ENCODE measurements at regions not wholly inside any gene's neighbourhood (a gene's known extent, or its start where the extent isn't known, plus 50 kb on each side); places are given as distances from the start of the nearest gene placed in this dataset.

DNA sequence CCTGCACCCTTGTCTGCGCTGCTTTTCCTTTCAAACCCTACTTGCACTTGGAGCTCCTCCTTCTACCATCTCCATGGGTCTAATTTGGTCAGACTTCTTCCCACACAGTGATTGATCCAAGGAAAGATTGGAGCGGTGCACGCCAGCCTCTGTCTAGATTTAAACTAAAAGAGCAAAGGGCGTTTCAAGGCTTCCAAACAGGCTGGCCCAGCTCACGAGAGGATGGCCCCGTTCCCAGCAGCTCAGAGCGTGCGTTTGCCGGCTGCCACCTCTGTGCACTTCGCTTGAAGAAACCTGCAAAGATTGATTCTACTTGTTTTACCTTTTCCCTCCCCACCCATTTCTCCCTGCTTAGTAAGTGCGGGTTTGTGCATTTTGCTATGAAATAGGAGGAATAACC, 78.8 kb upstream of the ALKAL2 start:
- Histone ChIP-seq H3K9ac (ENCODE audit: low read depth, low read length, poor library complexity) (peak overlapping the region; percentile 50), H3K23ac (ENCODE audit: low read depth, low read length, poor library complexity) (no peak overlapping the region), H3K18ac (ENCODE audit: low read length) (no peak overlapping the region), H3K9me3 (replicated peaks in 1 of 2; ENCODE audit: control insufficient read depth in 2 of 2, insufficient read depth in 1 of 2, low read depth in 1 of 2, low read length in 2 of 2) (peaks cover 0 to 29% of the 10 kb centered on the region in 2 donors), H3K27me3 (ENCODE audit: control insufficient read depth in 3 of 3, insufficient read depth in 3 of 3, low read depth in 1 of 3, low read length in 3 of 3) (no peaks in the 10 kb centered on the region), H3K4ac (ENCODE audit: low read length) (no peak overlapping the region), H3K27ac (replicated peaks; ENCODE audit: low read length) (no peak overlapping the region), H4K8ac (ENCODE audit: low read depth, low read length) (no peak overlapping the region), H3K4me3 (ENCODE audit: low read length in 2 of 2) (no peak overlapping the region), H2BK12ac (ENCODE audit: low read length) (no peak overlapping the region), H2BK15ac (ENCODE audit: low read length) (no peak overlapping the region), H2BK120ac (ENCODE audit: low read depth, low read length) (no peak overlapping the region), H3K4me1 (ENCODE audit: control insufficient read depth in 2 of 2, insufficient read depth in 1 of 2, low read depth in 1 of 2, low read length in 2 of 2) (no peaks in the 10 kb centered on the region), H3K4me2 (ENCODE audit: insufficient read depth, low read length, poor library complexity, severe bottlenecking) (no peak overlapping the region), H2BK5ac (ENCODE audit: low read length) (no peak overlapping the region), H2AFZ (ENCODE audit: low read length) (no peak overlapping the region), H3K36me3 (replicated peaks in 1 of 2; ENCODE audit: control insufficient read depth in 2 of 2, insufficient read depth in 2 of 2, low read length in 2 of 2) (no peaks in the 10 kb centered on the region), H2AK5ac (ENCODE audit: low read depth, low read length) (no peak overlapping the region), H3K14ac (ENCODE audit: low read length) (no peak overlapping the region), H3K79me1 (ENCODE audit: low read depth, low read length) (no peaks in the 10 kb centered on the region), H4K91ac (ENCODE audit: low read depth, low read length, poor library complexity) (no peak overlapping the region)
- DNase-seq (ENCODE audit: low spot score): no peak
- WGBS, 2 donors (ENCODE audit: extremely low coverage in 2 of 2, insufficient read length in 2 of 2, insufficient replicate concordance in 1 of 2): no CpG with 5 or more reads among the region's 11 CpGs

DNA sequence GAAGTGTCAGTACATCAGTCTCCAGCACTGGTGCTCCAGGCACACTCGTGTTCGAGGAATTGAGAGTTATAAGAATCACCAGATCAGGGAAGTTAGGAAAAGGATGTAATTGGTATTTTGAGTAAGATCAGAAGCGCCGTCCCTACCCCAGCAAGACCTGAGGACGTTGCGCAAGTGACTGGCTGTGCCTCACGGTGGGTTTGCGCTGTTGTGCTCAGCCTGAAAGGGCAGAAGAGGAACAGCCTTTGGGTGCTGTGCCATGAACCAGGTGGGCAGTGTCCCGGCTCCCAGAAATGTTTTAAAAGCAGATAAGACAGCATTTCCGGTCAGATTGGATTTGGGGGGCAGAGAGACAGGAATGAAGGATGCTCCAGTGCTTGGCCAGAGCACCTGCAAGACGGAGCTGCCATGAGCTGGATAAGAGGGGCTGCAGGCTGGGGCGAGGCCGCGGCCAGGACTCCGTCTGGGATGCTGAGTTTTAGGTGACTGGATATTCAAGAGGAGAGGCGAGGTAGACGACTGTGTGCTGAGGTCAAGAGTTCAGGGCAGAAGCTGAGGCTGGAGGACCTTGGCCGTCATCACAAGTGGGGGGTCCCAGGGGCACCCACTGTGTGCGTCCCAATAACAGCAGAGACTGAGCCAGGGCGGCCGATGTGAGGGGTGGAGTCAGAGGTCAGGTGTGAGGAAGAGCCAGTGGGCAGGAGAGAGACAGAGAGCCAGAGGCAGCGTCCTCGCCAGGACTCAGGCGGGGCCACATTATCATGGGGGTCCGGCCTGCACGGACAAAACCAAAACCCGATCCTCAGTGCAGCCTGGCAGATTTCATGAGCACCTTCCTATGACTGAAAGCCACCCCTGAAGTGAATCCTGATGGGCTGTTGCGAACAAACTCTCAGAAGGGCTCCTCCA, 77.7 kb upstream of the ALKAL2 start:
- Histone ChIP-seq H2BK5ac (ENCODE audit: low read length) (no peak overlapping the region), H3K4ac (ENCODE audit: low read length) (no peak overlapping the region), H2BK120ac (ENCODE audit: low read depth, low read length) (no peak overlapping the region), H3K9me3 (replicated peaks in 1 of 2; ENCODE audit: control insufficient read depth in 2 of 2, insufficient read depth in 1 of 2, low read depth in 1 of 2, low read length in 2 of 2) (peaks cover 0 to 27% of the 10 kb centered on the region in 2 donors), H2BK15ac (ENCODE audit: low read length) (no peak overlapping the region), H3K23ac (ENCODE audit: low read depth, low read length, poor library complexity) (no peak overlapping the region), H3K4me3 (ENCODE audit: low read length in 2 of 2) (no peak overlapping the region), H3K79me1 (ENCODE audit: low read depth, low read length) (no peaks in the 10 kb centered on the region), H3K9ac (ENCODE audit: low read depth, low read length, poor library complexity) (no peak overlapping the region), H2AK5ac (ENCODE audit: low read depth, low read length) (no peak overlapping the region), H3K18ac (ENCODE audit: low read length) (peak overlapping the region; percentile 78), H3K36me3 (replicated peaks in 1 of 2; ENCODE audit: control insufficient read depth in 2 of 2, insufficient read depth in 2 of 2, low read length in 2 of 2) (no peaks in the 10 kb centered on the region), H3K27me3 (ENCODE audit: control insufficient read depth in 3 of 3, insufficient read depth in 3 of 3, low read depth in 1 of 3, low read length in 3 of 3) (no peaks in the 10 kb centered on the region), H3K4me2 (ENCODE audit: insufficient read depth, low read length, poor library complexity, severe bottlenecking) (no peak overlapping the region), H2BK12ac (ENCODE audit: low read length) (no peak overlapping the region), H2AFZ (ENCODE audit: low read length) (no peak overlapping the region), H3K27ac (replicated peaks; ENCODE audit: low read length) (no peak overlapping the region), H4K91ac (ENCODE audit: low read depth, low read length, poor library complexity) (no peak overlapping the region), H4K8ac (ENCODE audit: low read depth, low read length) (no peak overlapping the region), H3K14ac (ENCODE audit: low read length) (no peak overlapping the region), H3K4me1 (ENCODE audit: control insufficient read depth in 2 of 2, insufficient read depth in 1 of 2, low read depth in 1 of 2, low read length in 2 of 2) (no peaks in the 10 kb centered on the region)
- WGBS, 2 donors (ENCODE audit: extremely low coverage in 2 of 2, insufficient read length in 2 of 2, insufficient replicate concordance in 1 of 2): no CpG with 5 or more reads among the region's 28 CpGs
- no peak for DNase-seq (ENCODE audit: low spot score)

DNA sequence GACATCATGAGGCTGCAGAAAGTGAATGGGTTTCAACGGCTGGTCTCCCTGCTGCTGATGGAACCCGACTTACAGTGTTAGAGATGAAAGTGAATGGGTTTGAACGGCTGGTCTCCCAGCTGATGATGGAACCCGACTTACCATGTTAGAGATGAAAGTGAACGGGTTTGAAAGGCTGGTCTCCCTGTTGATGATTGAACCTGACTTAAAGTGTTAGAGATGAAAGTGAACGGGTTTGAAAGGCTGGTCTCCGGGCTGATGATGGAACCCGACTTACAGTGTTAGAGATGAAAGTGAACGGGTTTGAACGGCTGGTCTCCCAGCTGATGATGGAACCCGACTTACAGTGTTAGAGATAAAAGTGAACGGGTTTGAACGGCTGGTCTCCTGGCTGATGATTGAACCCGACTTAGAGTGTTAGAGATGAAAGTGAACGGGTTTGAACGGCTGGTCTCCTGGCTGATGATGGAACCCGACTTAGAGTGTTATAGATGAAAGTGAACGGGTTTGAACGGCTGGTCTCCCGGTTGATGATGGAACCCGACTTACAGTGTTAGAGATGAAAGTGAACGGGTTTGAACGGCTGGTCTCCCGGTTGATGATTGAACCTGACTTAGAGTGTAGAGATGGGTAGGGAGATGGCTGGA, 76.1 kb upstream of the ALKAL2 start:
- Histone ChIP-seq H3K9me3 (replicated peaks in 1 of 2; ENCODE audit: control insufficient read depth in 2 of 2, insufficient read depth in 1 of 2, low read depth in 1 of 2, low read length in 2 of 2) (peaks cover 0 to 34% of the 10 kb centered on the region in 2 donors), H3K4ac (ENCODE audit: low read length) (no peak overlapping the region), H2BK5ac (ENCODE audit: low read length) (no peak overlapping the region), H3K14ac (ENCODE audit: low read length) (no peak overlapping the region), H3K4me1 (ENCODE audit: control insufficient read depth in 2 of 2, insufficient read depth in 1 of 2, low read depth in 1 of 2, low read length in 2 of 2) (peaks cover 0 to 1% of the 10 kb centered on the region in 2 donors), H3K9ac (ENCODE audit: low read depth, low read length, poor library complexity) (no peak overlapping the region), H3K18ac (ENCODE audit: low read length) (no peak overlapping the region), H3K23ac (ENCODE audit: low read depth, low read length, poor library complexity) (no peak overlapping the region), H4K8ac (ENCODE audit: low read depth, low read length) (no peak overlapping the region), H4K91ac (ENCODE audit: low read depth, low read length, poor library complexity) (no peak overlapping the region), H2AFZ (ENCODE audit: low read length) (no peak overlapping the region), H3K4me3 (ENCODE audit: low read length in 2 of 2) (no peak overlapping the region), H2BK15ac (ENCODE audit: low read length) (no peak overlapping the region), H3K27me3 (ENCODE audit: control insufficient read depth in 3 of 3, insufficient read depth in 3 of 3, low read depth in 1 of 3, low read length in 3 of 3) (no peaks in the 10 kb centered on the region), H2BK12ac (ENCODE audit: low read length) (no peak overlapping the region), H3K36me3 (replicated peaks in 1 of 2; ENCODE audit: control insufficient read depth in 2 of 2, insufficient read depth in 2 of 2, low read length in 2 of 2) (no peaks in the 10 kb centered on the region), H2AK5ac (ENCODE audit: low read depth, low read length) (no peak overlapping the region), H3K79me1 (ENCODE audit: low read depth, low read length) (no peaks in the 10 kb centered on the region), H3K27ac (replicated peaks; ENCODE audit: low read length) (no peak overlapping the region), H2BK120ac (ENCODE audit: low read depth, low read length) (no peak overlapping the region), H3K4me2 (ENCODE audit: insufficient read depth, low read length, poor library complexity, severe bottlenecking) (no peak overlapping the region)
- DNase-seq (ENCODE audit: low spot score): no peak
- no CpG with 5 or more reads among the region's 24 CpGs for WGBS, 2 donors (ENCODE audit: extremely low coverage in 2 of 2, insufficient read length in 2 of 2, insufficient replicate concordance in 1 of 2)

DNA sequence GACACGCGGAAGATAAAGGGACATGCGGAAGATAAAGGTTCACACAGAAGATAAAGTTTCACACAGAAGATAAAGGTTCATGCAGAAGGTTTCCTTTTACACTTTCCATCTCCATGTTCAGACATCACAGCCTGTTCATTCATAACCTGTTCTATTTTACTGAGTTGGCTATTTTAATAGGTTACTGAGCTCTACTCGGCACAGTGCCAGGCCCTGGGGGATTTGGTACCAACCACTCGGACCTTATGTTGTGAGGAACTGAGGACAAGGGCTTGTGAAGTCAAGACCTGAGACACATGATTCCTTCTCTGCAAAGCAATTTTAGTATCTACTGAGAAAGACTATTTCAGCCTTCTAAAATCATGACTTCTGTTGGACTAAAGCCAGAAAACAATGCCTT, 75.0 kb upstream of the ALKAL2 start:
- Histone ChIP-seq H3K4ac (ENCODE audit: low read length) (no peak overlapping the region), H3K18ac (ENCODE audit: low read length) (no peak overlapping the region), H3K9ac (ENCODE audit: low read depth, low read length, poor library complexity) (no peak overlapping the region), H3K4me3 (ENCODE audit: low read length in 2 of 2) (no peak overlapping the region), H3K27me3 (ENCODE audit: control insufficient read depth in 3 of 3, insufficient read depth in 3 of 3, low read depth in 1 of 3, low read length in 3 of 3) (no peaks in the 10 kb centered on the region), H3K14ac (ENCODE audit: low read length) (no peak overlapping the region), H4K8ac (ENCODE audit: low read depth, low read length) (no peak overlapping the region), H2AFZ (ENCODE audit: low read length) (no peak overlapping the region), H4K91ac (ENCODE audit: low read depth, low read length, poor library complexity) (no peak overlapping the region), H3K36me3 (replicated peaks in 1 of 2; ENCODE audit: control insufficient read depth in 2 of 2, insufficient read depth in 2 of 2, low read length in 2 of 2) (no peaks in the 10 kb centered on the region), H2BK120ac (ENCODE audit: low read depth, low read length) (no peak overlapping the region), H3K4me2 (ENCODE audit: insufficient read depth, low read length, poor library complexity, severe bottlenecking) (no peak overlapping the region), H2BK15ac (ENCODE audit: low read length) (no peak overlapping the region), H2AK5ac (ENCODE audit: low read depth, low read length) (no peak overlapping the region), H3K9me3 (replicated peaks in 1 of 2; ENCODE audit: control insufficient read depth in 2 of 2, insufficient read depth in 1 of 2, low read depth in 1 of 2, low read length in 2 of 2) (peaks cover 0 to 34% of the 10 kb centered on the region in 2 donors), H2BK5ac (ENCODE audit: low read length) (no peak overlapping the region), H3K27ac (replicated peaks; ENCODE audit: low read length) (no peak overlapping the region), H3K4me1 (ENCODE audit: control insufficient read depth in 2 of 2, insufficient read depth in 1 of 2, low read depth in 1 of 2, low read length in 2 of 2) (peaks cover 0 to 2% of the 10 kb centered on the region in 2 donors), H3K79me1 (ENCODE audit: low read depth, low read length) (no peaks in the 10 kb centered on the region), H2BK12ac (ENCODE audit: low read length) (no peak overlapping the region), H3K23ac (ENCODE audit: low read depth, low read length, poor library complexity) (no peak overlapping the region)
- no peak for DNase-seq (ENCODE audit: low spot score)
- WGBS, 2 donors (ENCODE audit: extremely low coverage in 2 of 2, insufficient read length in 2 of 2, insufficient replicate concordance in 1 of 2): no CpG with 5 or more reads among the region's 5 CpGs

Measured in neuronal stem cell (in vitro differentiated cells).